Activated CD4-positive, alpha-beta memory T cell treated with anti-CD3 and anti-CD28 coated beads, Interleukin-2, amount 10 ng/mL, durations not matched to agents 7 days and 5 days (primary cell): ENCODE measurements at regions not wholly inside any gene's neighbourhood (a gene's known extent, or its start where the extent isn't known, plus 50 kb on each side); places are given as distances from the start of the nearest gene placed in this dataset.

Experiments
- CTCF ChIA-PET: fragments of 350-600 bp; sonication (Branson Sonifier 250); formaldehyde crosslinking; loops from one replicate; lab custom pipeline; 2021; ENCODE audit warnings: antibody characterized with exemption, inconsistent platforms; lab: Charles Lee
- POLR2A ChIA-PET: fragments of 350-600 bp; sonication (Branson Sonifier 250); formaldehyde crosslinking; loops from one replicate; lab custom pipeline; 2021; ENCODE audit warnings: antibody characterized with exemption; lab: Charles Lee
- DNase-seq: peaks from one replicate; pipeline ENCODE4 v3.0.0-alpha.2; 2020
- H3K27ac Mint-ChIP-seq: one replicate; pipeline ENCODE4 v1.8.0; 2021; ENCODE audit warnings: mild to moderate bottlenecking, mixed read lengths
- H3K27me3 Mint-ChIP-seq: one replicate; pipeline ENCODE4 v1.8.0; 2021; ENCODE audit warnings: mixed read lengths
- H3K36me3 Mint-ChIP-seq: one replicate; pipeline ENCODE4 v1.8.0; 2021; ENCODE audit warnings: low read depth, mixed read lengths
- H3K4me1 Mint-ChIP-seq: one replicate; pipeline ENCODE4 v1.8.0; 2021; ENCODE audit warnings: mixed read lengths
- H3K4me3 Mint-ChIP-seq: one replicate; pipeline ENCODE4 v1.8.0; 2021; ENCODE audit warnings: mild to moderate bottlenecking, mixed read lengths
- H3K9me3 Mint-ChIP-seq: one replicate; pipeline ENCODE4 v1.8.0; 2021; ENCODE audit warnings: mixed read lengths

DNA sequence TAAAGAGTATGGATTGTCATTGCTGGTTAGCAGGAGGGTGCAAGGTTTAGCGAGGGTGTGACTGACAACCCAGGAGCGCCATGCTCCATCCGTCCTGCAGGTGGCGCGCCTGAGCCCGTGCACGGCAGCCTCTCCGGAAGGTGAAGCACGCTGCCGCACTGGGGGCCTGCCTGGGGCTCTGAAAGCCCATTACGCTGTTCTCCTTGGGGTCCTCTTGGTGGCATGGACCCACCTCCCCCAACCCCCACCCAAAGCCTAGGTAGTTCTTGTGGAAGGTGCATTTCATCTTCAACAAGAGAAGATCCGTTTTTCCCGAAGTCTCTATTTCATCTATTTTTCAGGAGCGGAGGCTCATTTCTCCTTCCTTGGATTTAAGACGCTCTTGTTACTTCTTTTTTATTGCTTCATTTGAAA lies 197.4 kb upstream of the KCNG1 start:
- no peak overlapping the region for H3K27ac Mint-ChIP-seq
- peaks cover 11% of the 10 kb centered on the region for H3K9me3 Mint-ChIP-seq
- POLR2A ChIA-PET = no interaction called here
- H3K4me3 Mint-ChIP-seq = no peak overlapping the region
- DNase-seq = peak; percentile 61
- H3K4me1 Mint-ChIP-seq = peaks cover 12% of the 10 kb centered on the region
- no peaks in the 10 kb centered on the region for H3K36me3 Mint-ChIP-seq
- CTCF ChIA-PET = interaction anchor here (0.8 kb wide), 1 partner anchor 9 kb away, joined by 4 read pairs; no protein-coding TSS in a partner anchor
- H3K27me3 Mint-ChIP-seq = peaks cover 40% of the 10 kb centered on the region

DNA sequence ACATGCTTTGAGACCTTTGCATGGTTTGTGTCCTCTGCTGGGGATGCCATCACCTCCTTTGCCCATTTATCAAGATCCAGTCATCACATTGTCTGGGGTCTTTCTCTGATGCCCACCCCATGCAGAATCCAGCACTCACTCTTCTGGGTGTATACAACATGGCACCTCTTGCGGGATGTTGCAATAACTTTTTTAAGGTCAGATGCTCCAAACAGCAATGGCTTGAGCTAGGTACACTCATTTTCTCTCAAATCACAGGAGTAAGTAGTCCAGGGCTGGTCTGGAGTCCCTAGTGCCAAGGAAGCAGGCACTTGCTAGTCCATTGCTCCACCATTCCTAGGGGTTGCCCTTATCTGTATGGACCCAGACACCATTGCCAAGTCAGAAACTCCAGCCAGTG lies 196.6 kb upstream of the KCNG1 start:
- no peak for DNase-seq
- Mint-ChIP-seq H3K27me3 (peaks cover 46% of the 10 kb centered on the region), H3K36me3 (no peaks in the 10 kb centered on the region), H3K4me3 (no peak overlapping the region), H3K4me1 (peaks cover 12% of the 10 kb centered on the region), H3K27ac (no peak overlapping the region), H3K9me3 (peaks cover 11% of the 10 kb centered on the region)
- ChIA-PET CTCF (no interaction called here), POLR2A (no interaction called here)

DNA sequence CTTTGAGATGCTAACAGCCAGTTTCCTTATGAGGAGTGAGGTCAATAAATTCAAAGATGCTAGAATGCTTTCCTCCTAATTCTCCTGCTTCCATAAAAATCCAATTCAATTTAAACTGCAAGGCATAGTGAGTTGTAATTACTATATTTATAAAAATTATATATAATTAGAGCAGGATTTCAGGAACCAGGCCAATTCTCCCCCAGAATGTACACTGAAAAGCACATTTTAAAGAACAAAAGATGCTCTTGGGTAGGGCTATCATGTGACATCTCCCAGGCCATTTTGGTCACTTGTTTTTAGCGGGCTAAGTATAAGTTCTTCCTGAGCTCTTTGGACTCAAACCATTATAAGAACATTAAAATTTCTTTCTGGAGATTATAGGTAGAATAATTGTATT lies 195.7 kb upstream of the KCNG1 start:
- no peak overlapping the region for H3K27ac Mint-ChIP-seq
- H3K4me3 Mint-ChIP-seq = no peak overlapping the region
- H3K9me3 Mint-ChIP-seq = peaks cover 11% of the 10 kb centered on the region
- peaks cover 12% of the 10 kb centered on the region for H3K4me1 Mint-ChIP-seq
- no peaks in the 10 kb centered on the region for H3K36me3 Mint-ChIP-seq
- ChIA-PET POLR2A (no interaction called here), CTCF (no interaction called here)
- DNase-seq = no peak
- peaks cover 50% of the 10 kb centered on the region for H3K27me3 Mint-ChIP-seq

DNA sequence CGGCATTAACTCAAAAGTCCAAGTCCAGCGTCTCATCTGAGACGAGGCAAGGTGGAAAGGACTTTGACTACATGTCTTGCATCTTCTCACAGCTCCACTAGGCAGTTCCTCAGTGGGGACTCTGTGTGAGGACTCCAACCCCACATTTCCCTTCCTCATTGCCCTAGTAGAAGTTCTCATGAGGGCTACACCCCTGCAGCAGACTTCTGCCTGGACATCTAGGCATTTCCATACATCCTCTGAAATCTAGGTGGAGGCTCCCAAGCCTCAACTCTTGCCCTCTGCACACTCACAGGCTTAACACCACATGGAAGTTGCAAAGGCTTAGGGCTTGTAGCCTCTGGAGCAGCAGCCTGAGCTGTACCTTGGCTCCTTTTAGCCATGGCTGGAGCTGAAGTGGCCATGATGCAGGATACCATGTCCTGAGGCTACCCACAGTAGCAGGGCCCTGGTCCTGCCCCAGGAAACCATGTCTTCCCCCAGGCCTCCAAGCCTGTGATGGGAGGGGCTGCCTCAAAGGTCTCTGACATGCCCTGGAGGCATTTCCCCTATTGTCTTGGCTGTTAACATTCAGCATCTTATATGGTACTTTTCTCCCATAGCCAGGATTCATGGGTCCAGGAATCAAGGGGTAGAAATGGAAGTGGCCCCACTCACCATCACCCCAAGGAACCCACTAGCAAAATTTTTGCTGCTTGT lies 194.6 kb upstream of the KCNG1 start:
- no peak for DNase-seq
- Mint-ChIP-seq H3K27ac (no peak overlapping the region), H3K27me3 (peaks cover 52% of the 10 kb centered on the region), H3K36me3 (no peaks in the 10 kb centered on the region), H3K9me3 (peaks cover 11% of the 10 kb centered on the region), H3K4me1 (peaks cover 12% of the 10 kb centered on the region), H3K4me3 (no peak overlapping the region)
- POLR2A ChIA-PET = no interaction called here
- CTCF ChIA-PET = no interaction called here

DNA sequence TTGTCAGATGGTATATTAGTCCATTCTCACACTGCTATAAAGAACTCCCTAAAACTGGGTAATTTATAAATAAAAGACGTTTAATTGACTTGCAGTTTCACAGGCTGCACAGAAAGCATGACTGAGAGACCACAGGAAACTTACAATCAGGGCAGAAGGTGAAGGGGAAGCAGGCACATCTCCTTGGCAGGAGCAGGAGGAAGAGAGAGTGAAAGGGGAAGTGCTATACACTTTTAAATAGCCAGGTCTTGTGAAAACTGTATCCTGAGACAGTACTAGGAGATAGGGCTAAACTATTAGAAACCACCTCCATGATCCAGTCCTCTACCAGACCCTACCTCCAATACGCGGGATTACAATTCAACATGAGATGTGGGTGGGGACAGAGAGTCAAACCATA lies 193.9 kb upstream of the KCNG1 start:
- CTCF ChIA-PET = no interaction called here
- Mint-ChIP-seq H3K4me1 (peaks cover 12% of the 10 kb centered on the region), H3K36me3 (no peaks in the 10 kb centered on the region), H3K9me3 (peaks cover 11% of the 10 kb centered on the region), H3K4me3 (no peak overlapping the region), H3K27ac (no peak overlapping the region), H3K27me3 (peaks cover 53% of the 10 kb centered on the region)
- POLR2A ChIA-PET = no interaction called here
- DNase-seq = no peak

DNA sequence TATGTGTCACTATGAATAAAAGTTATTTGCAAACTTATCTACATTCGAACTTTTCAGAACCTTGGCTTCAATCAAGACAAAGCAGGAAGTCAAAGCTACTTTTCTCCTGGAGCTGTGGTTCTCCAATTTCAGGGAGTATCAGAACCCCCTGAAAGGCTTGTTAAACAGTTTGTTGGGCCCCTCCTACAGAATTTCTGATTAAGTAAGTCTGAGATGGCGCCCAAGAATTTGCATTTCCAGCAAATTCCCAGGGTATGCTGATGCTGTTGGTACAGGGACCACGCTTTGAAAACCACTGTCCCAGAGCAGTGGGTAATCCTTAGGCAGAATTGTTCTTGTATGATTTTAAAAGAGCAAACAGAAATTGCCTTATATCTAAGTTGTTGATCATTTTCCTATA lies 189.9 kb upstream of the KCNG1 start:
- Mint-ChIP-seq H3K4me1 (no peaks in the 10 kb centered on the region), H3K9me3 (peaks cover 11% of the 10 kb centered on the region), H3K27ac (no peak overlapping the region), H3K27me3 (peaks cover 53% of the 10 kb centered on the region), H3K36me3 (no peaks in the 10 kb centered on the region), H3K4me3 (no peak overlapping the region)
- DNase-seq = no peak
- ChIA-PET POLR2A (no interaction called here), CTCF (no interaction called here)

DNA sequence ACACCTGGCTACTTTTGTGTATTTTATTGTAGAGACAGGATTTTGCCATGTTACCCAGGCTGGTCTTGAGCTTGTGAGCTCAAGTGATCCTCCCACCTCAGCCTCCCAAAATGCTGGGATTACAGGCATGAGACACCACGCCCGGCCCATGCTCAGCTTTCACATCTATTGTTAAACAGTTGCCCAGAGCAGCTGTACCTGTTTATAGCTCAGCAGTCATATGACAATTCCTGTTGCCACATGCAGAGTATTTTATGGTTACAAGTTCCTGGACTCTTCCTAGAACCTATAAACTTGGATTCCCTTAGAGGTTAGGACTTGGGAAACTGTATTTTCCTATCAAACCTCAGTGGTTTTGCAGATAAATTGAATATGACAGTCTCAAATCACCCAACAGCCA lies 188.3 kb upstream of the KCNG1 start:
- H3K36me3 Mint-ChIP-seq = no peaks in the 10 kb centered on the region
- CTCF ChIA-PET = interaction anchor here (1.5 kb wide), 1 partner anchor 10 kb away, joined by 4 read pairs; no protein-coding TSS in a partner anchor
- H3K9me3 Mint-ChIP-seq = peaks cover under 1% of the 10 kb centered on the region
- no peaks in the 10 kb centered on the region for H3K4me1 Mint-ChIP-seq
- H3K27ac Mint-ChIP-seq = no peak overlapping the region
- H3K4me3 Mint-ChIP-seq = no peak overlapping the region
- POLR2A ChIA-PET = no interaction called here
- peaks cover 51% of the 10 kb centered on the region for H3K27me3 Mint-ChIP-seq
- no peak for DNase-seq

DNA sequence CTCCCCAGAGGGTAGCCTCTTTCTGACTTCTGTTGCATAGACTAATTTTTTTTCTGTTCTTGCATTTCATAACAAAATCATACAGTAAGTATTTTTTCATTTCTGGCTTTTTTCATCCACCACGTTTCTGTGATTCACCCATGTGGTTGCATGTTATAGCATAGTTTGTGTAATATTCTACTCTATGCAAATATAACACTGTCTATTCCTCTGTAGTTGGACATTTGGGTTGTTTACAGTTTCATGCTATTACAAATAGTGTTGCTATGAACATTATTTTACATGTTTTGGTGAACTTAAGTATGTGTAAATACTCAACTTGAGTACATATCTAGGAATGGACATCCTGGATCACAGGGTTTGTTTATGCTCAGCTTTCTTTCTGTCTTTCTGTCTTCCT lies 187.2 kb upstream of the KCNG1 start:
- Mint-ChIP-seq H3K9me3 (no peaks in the 10 kb centered on the region), H3K27me3 (peaks cover 49% of the 10 kb centered on the region), H3K27ac (no peak overlapping the region), H3K4me1 (no peaks in the 10 kb centered on the region), H3K4me3 (no peak overlapping the region), H3K36me3 (no peaks in the 10 kb centered on the region)
- ChIA-PET CTCF (interaction anchor here (1.0 to 1.1 kb wide), 2 partner anchors 11 to 223 kb away, joined by 3 read pairs; no protein-coding TSS in a partner anchor), POLR2A (no interaction called here)
- DNase-seq = no peak

DNA sequence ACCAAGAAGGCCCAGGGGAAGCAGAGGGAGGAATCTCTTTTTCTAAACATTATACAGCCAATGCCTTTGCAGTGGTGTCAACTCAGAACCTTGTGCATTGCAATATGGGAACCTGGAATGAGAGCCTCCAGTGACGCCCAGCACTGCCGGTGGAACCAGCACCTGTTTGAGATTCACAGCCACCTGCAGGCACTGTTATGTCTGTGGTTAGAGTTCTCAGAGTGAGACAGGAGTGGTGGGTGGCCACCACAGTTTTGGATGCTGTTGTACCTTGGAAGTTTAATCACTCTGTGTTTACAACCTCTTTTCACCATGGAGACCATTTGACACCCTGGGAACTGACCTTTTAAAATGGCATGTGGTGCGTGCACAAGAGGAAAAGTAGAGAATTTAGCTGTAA lies 185.3 kb upstream of the KCNG1 start:
- no peaks in the 10 kb centered on the region for H3K4me1 Mint-ChIP-seq
- DNase-seq = no peak
- ChIA-PET CTCF (no interaction called here), POLR2A (no interaction called here)
- H3K27ac Mint-ChIP-seq = no peak overlapping the region
- no peak overlapping the region for H3K4me3 Mint-ChIP-seq
- H3K9me3 Mint-ChIP-seq = no peaks in the 10 kb centered on the region
- H3K27me3 Mint-ChIP-seq = peaks cover 50% of the 10 kb centered on the region
- no peaks in the 10 kb centered on the region for H3K36me3 Mint-ChIP-seq

DNA sequence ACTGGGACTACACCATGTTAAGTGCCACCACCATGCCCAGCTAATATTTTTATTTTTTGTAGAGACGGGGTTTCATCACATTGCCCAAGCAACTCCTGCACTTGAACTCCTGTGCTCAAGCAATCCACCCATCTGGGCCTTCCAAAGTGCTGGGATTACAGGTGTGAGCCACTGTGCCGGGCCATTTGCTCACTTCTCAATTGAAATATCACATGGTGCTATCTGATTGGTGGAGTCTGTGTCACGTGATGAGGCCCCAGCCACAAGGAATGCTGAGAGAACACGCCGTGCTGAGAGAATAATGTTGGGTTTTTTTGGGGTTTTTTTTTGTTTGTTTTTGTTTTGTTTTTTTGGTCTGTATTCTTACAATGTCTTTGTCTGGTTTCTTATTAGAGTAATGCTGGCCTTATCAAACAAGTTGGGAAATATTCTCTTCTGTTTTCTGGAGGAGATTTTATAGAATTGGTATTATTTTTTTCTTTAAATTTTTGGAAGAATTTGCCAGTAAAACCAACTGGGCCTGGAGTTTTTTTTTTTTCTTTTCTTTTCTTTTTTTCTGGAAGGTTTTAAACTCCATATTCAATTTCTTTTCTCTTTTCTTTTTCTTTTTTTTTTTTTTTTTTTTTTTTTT lies 183.2 kb upstream of the KCNG1 start:
- CTCF ChIA-PET = no interaction called here
- POLR2A ChIA-PET = no interaction called here
- Mint-ChIP-seq H3K9me3 (no peaks in the 10 kb centered on the region), H3K36me3 (no peaks in the 10 kb centered on the region), H3K27me3 (peaks cover 40% of the 10 kb centered on the region), H3K27ac (no peak overlapping the region), H3K4me1 (no peaks in the 10 kb centered on the region), H3K4me3 (no peak overlapping the region)
- no peak for DNase-seq

DNA sequence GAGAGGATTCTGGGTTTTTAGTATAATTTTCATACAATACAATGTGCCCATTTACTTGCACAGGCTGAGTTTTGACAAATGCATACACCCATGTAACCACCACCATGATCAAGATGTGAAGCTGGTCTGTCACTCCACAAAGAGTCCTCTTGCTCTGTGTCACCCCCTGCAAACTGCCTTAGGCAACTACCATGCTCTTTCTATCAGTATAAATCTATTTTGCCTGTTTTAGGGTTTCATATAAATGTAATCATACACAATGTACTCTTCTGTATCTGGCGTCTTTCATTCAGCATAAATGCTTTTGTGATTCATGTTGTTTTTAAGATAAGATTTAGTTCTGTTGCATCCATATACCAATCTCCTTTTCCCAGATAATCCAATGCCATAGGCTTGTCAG lies 181.9 kb upstream of the KCNG1 start:
- no peak for DNase-seq
- Mint-ChIP-seq H3K9me3 (no peaks in the 10 kb centered on the region), H3K27me3 (peaks cover 39% of the 10 kb centered on the region), H3K27ac (no peak overlapping the region), H3K4me3 (no peak overlapping the region), H3K4me1 (no peaks in the 10 kb centered on the region), H3K36me3 (no peaks in the 10 kb centered on the region)
- CTCF ChIA-PET = no interaction called here
- POLR2A ChIA-PET = no interaction called here

DNA sequence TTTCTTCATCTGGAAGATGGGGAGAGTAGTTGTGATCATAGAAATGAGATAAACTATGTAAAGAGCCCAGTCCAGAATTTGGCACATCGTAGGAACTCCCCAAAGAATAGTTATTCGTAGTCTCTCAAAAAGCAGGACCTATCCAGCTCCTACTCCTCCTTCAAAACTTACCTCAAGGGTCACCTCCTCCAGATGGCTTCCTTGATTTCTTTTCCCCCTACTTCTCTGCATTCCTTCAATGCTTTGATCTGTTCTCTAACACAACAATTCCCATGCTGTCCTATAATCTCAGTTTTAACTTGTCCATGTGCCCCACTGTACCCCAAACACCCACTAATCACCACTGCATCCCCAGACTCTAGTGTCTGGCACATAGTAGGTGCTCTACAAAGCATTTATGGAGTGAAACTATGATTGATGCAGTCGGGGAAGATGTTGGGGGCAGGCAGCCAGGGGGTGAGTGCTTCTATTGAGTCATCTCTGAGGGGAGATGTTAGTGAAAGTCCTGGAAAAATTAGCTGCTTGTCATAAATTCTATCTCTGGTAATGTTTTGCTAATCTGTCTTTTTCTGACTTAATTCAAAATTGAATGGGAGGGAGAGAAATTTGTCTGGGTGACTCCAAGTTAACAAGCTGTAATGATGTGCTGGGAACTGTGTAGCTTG lies 181.3 kb upstream of the KCNG1 start:
- CTCF ChIA-PET = no interaction called here
- H3K36me3 Mint-ChIP-seq = no peaks in the 10 kb centered on the region
- H3K27ac Mint-ChIP-seq = no peak overlapping the region
- no peak for DNase-seq
- POLR2A ChIA-PET = no interaction called here
- no peak overlapping the region for H3K4me3 Mint-ChIP-seq
- H3K4me1 Mint-ChIP-seq = no peaks in the 10 kb centered on the region
- no peaks in the 10 kb centered on the region for H3K9me3 Mint-ChIP-seq
- H3K27me3 Mint-ChIP-seq = peaks cover 36% of the 10 kb centered on the region

DNA sequence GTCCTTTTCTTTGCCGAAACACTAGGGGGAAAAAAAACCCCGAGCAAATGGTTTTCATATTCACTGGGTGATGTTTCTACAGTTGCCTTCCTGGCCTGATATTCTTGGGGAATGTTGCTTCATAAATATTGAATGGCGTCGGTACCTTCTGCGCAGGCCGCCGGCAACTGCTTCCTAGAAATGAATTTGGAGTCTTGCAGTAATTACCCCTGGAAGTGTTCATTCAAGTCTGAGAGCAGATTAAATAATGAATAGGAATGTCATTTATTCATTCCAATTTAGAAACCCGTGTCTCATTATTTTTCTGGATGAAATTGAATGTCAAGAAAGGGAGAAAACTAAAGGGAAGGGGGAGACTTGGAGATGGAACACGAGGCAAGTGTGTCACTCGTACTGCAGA lies 179.4 kb upstream of the KCNG1 start:
- no peak for DNase-seq
- H3K36me3 Mint-ChIP-seq = no peaks in the 10 kb centered on the region
- no peaks in the 10 kb centered on the region for H3K9me3 Mint-ChIP-seq
- H3K27ac Mint-ChIP-seq = no peak overlapping the region
- ChIA-PET POLR2A (no interaction called here), CTCF (no interaction called here)
- H3K27me3 Mint-ChIP-seq = peaks cover 22% of the 10 kb centered on the region
- no peak overlapping the region for H3K4me3 Mint-ChIP-seq
- no peaks in the 10 kb centered on the region for H3K4me1 Mint-ChIP-seq
